GM12878 (cell line): ENCODE measurements at regions not wholly inside any gene's neighbourhood (a gene's known extent, or its start where the extent isn't known, plus 50 kb on each side); places are given as distances from the start of the nearest gene placed in this dataset.

ENCODE experiments used
- ATAC-seq: fragments of 200-7000 bp; cut with Tn5 transposase; 3 replicates; pipeline ENCODE4 v1.9.1; 2020; ENCODE audit warnings: mild to moderate bottlenecking, moderate library complexity
- BruUV-seq: library from RNA; stranded (reverse); fragments of 400-500 nt; replicated peaks from 2 replicates; lab custom pipeline; 2021; lab: Mats Ljungman, UMichigan
- CTCF ChIA-PET: fragments of 300-600 bp; sonication (Branson Sonifier 250); formaldehyde crosslinking; extraction: SDS; loops from one replicate; lab custom pipeline; 2021; ENCODE audit warnings: inconsistent platforms; lab: Yijun Ruan, JAX
- POLR2A ChIA-PET: fragments of 350-600 bp; formaldehyde crosslinking; extraction: SDS; loops from one replicate; lab custom pipeline; 2021; ENCODE audit warnings: inconsistent platforms; lab: Charles Lee
- RAD21 ChIA-PET: fragments of 300-600 bp; sonication (Branson Sonifier 250); formaldehyde crosslinking; loops from one replicate; lab custom pipeline; 2023; ENCODE audit warnings: antibody characterized with exemption; ENCODE audit not compliant: unreplicated experiment; lab: Charles Lee
- SMC1A ChIA-PET: fragments of 300-600 bp; sonication (Branson Sonifier 250); formaldehyde crosslinking; loops from one replicate; lab custom pipeline; 2023; ENCODE audit not compliant: unreplicated experiment, uncharacterized antibody; lab: Charles Lee
- DNase-seq: peaks from one replicate; pipeline ENCODE4 v3.0.0-alpha.2; 2011; ENCODE audit warnings: low read depth, low spot score
- FAIRE-seq: peaks from 3 replicates; lab custom pipeline; 2011; peaks lifted over from hg19 to GRCh38; lab: Jason Lieb, UNC
- H2AFZ ChIP-seq: 2 replicates; pipeline ENCODE4 v1.6.0; 2011; ENCODE audit warnings: low read depth, low read length, control low read depth; ENCODE audit not compliant: control insufficient read depth
- H3K27ac ChIP-seq: 2 replicates; pipeline ENCODE4 v1.5.1; 2011; ENCODE audit warnings: control low read depth; ENCODE audit not compliant: control insufficient read depth, insufficient read depth
- H3K27me3 ChIP-seq, 2 experiments: replicated peaks in 1 of 2; 2 replicates each; pipeline versions ENCODE4 v1.6.0 to v1.6.1; 2011; ENCODE audit warnings: low read length in 1 of 2; ENCODE audit not compliant: control insufficient read depth in 2 of 2, insufficient read depth in 2 of 2
- H3K36me3 ChIP-seq, 2 experiments: 2 replicates each; pipeline ENCODE4 v1.5.1; 2011; ENCODE audit warnings: low read length in 1 of 2; ENCODE audit not compliant: control insufficient read depth in 2 of 2, insufficient read depth in 2 of 2
- H3K4me1 ChIP-seq: 2 replicates; pipeline ENCODE4 v1.6.1; 2011; ENCODE audit warnings: mild to moderate bottlenecking, low read length, moderate library complexity, mixed read lengths; ENCODE audit not compliant: control insufficient read depth, insufficient read depth
- H3K4me2 ChIP-seq: 2 replicates; pipeline ENCODE4 v1.6.0; 2011; ENCODE audit warnings: control low read depth; ENCODE audit not compliant: control insufficient read depth, insufficient read depth
- H3K4me3 ChIP-seq: fragments of 200-600 bp; sonication (generic); 2 replicates; pipeline ENCODE4 v1.5.1; 2016
- H3K79me2 ChIP-seq: 2 replicates; pipeline ENCODE4 v1.6.0; 2011; ENCODE audit warnings: low read length; ENCODE audit not compliant: control insufficient read depth, insufficient read depth
- H3K9ac ChIP-seq: 2 replicates; pipeline ENCODE4 v1.8.0; 2011; ENCODE audit warnings: low read length, control low read depth, mixed read lengths; ENCODE audit not compliant: control insufficient read depth, insufficient read depth
- H3K9me3 ChIP-seq: replicated peaks from 3 replicates; pipeline ENCODE4 v1.5.1; 2011; ENCODE audit warnings: mild to moderate bottlenecking, low read length; ENCODE audit not compliant: control insufficient read depth, insufficient read depth
- H4K20me1 ChIP-seq: 2 replicates; pipeline ENCODE4 v1.6.0; 2011; ENCODE audit not compliant: control insufficient read depth, insufficient read depth
- ATF3 ChIP-seq: IDR thresholded peaks from 2 replicates; pipeline ENCODE4 v1.6.1; 2011; ENCODE audit warnings: low read depth, mild to moderate bottlenecking, low read length, moderate library complexity, borderline replicate concordance; ENCODE audit errors: extremely low read depth
- BCLAF1 ChIP-seq: fragments of 450-650 bp; IDR thresholded peaks from 2 replicates; pipeline ENCODE4 v1.6.1; 2017; ENCODE audit warnings: antibody characterized with exemption, mild to moderate bottlenecking, moderate library complexity
- EZH2 ChIP-seq: IDR thresholded peaks from 2 replicates; pipeline ENCODE4 v1.6.1; 2012; ENCODE audit warnings: low read depth, mild to moderate bottlenecking, control low read depth, inconsistent platforms, low read length, borderline replicate concordance; ENCODE audit not compliant: control insufficient read depth
- MEF2B ChIP-seq: fragments of 450-650 bp; IDR thresholded peaks from 2 replicates; pipeline ENCODE4 v1.6.1; 2018; ENCODE audit warnings: mild to moderate bottlenecking, moderate library complexity; ENCODE audit not compliant: partially characterized antibody, poor library complexity, severe bottlenecking
- PRDM15 ChIP-seq: fragments of 450-650 bp; formaldehyde crosslinking; IDR thresholded peaks from 2 replicates; pipeline ENCODE4 v1.4.0; 2020; ENCODE audit warnings: mild to moderate bottlenecking, moderate library complexity
- RAD21 ChIP-seq: IDR thresholded peaks from 2 replicates; pipeline ENCODE4 v1.6.1; 2011; ENCODE audit warnings: mild to moderate bottlenecking, low read depth, low read length, moderate library complexity; ENCODE audit not compliant: insufficient read depth
- STAT3 ChIP-seq: IDR thresholded peaks from 2 replicates; pipeline ENCODE4 v1.6.1; 2011; ENCODE audit warnings: low read depth, low read length, improper control_type of control experiment
- ZBTB4 ChIP-seq: fragments of 450-650 bp; formaldehyde crosslinking; IDR thresholded peaks from 2 replicates; pipeline ENCODE4 v1.4.0; 2022; ENCODE audit warnings: mild to moderate bottlenecking, moderate library complexity
- WGBS: methylation state at CpG from one replicate; pipeline ENCODE4 v1.1.6; 2016; ENCODE audit warnings: low lambda C conversion rate; ENCODE audit not compliant: insufficient replicate concordance, insufficient coverage; ENCODE audit errors: missing lambda C conversion rate; 5-methylcytosine and 5-hydroxymethylcytosine counted together
- in situ Hi-C: fragments of 300-500 bp; cut with MboI; formaldehyde crosslinking; loops from 9 replicates; pipeline ENCODE4 v1.14.3; 2018; ENCODE audit warnings: mixed read lengths
- intact Hi-C: fragments of 100-400 bp; cut with micrococcal nuclease; formaldehyde crosslinking; loops from one replicate; pipeline ENCODE4 v1.14.2; 2022; ENCODE audit not compliant: unreplicated experiment

- TF ChIP-seq PRDM15: no peak
Measured at GRCh38 chr7:9391221-9391620, 957.8 kb downstream of the NXPH1 start (continued).

- FAIRE-seq (no peak), DNase-seq (no peak), ATAC-seq (no peak)
- intact Hi-C loops (no loop called here), in situ Hi-C loops (no loop called here)
- Histone ChIP-seq H3K4me2 (no peak overlapping the region), H3K4me1 (no peaks in the 10 kb centered on the region), H3K79me2 (no peaks in the 10 kb centered on the region), H3K9ac (no peak overlapping the region), H3K27ac (no peak overlapping the region), H3K36me3 (no peaks in the 10 kb centered on the region), H2AFZ (no peak overlapping the region), H3K9me3 (no peaks in the 10 kb centered on the region; the same call in 2 of the 3 replicates), H3K4me3 (no peak overlapping the region), H4K20me1 (no peaks in the 10 kb centered on the region), H3K27me3 (no peaks in the 10 kb centered on the region)
- ChIA-PET RAD21 (no interaction called here), POLR2A (no interaction called here), CTCF (no interaction called here), SMC1A (interaction anchor here (0.6 kb wide), 1 partner anchor 390 kb away, joined by 3 read pairs; no protein-coding TSS in a partner anchor)
- BruUV-seq: no TSS peak
- WGBS: under 1% methylated on average over 4 of the region's 4 CpGs
- TF ChIP-seq ZBTB4 (CRISPR knock-in tag) (no peak), STAT3 (no peak), RAD21 (no peak), BCLAF1 (no peak), ATF3 (no peak), EZH2 (no peak), MEF2B (no peak)
Measured at GRCh38 chr7:9391984-9392383, 958.6 kb downstream of the NXPH1 start.
